ENCODE measurements at regions not wholly inside any gene's neighbourhood (a gene's known extent, or its start where the extent isn't known, plus 50 kb on each side); places are given as distances from the start of the nearest gene placed in this dataset.

- TF ChIP-seq CTCF (IDR thresholded peaks at IDR 0.05) = no peak
- TF ChIP-seq POLR2A (IDR thresholded peaks at IDR 0.05) = no peak
These were observed 264.9 kb upstream of the C1orf174 start for GRCh38 chr1:4164965-4165364.

Data from thyroid gland (tissue), 4 donors.